ENCODE measurements at regions not wholly inside any gene's neighbourhood (a gene's known extent, or its start where the extent isn't known, plus 50 kb on each side); places are given as distances from the start of the nearest gene placed in this dataset.

DNA sequence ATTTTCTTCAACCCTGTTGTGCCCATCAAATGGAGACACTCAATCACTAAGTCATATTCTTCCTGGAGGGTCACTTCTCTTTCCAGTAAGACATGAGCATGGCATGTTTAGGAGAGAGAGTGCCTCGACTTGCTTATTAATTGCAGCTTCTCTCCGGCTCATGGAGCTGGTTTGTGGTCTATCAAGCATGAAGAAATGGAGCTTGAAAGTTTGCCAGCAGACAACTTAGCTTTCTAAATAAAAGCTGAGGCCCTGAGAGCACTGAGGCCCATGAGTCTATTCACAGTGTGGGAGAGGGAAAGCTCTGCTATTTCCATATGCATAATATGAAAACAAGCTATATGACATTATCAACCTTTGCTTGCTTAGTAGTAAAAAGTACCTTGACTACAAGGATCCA is 378.5 kb downstream of the FGF9 start:
- no peak overlapping the region for H3K4me3 ChIP-seq (replicated peaks in 1 of 3; ENCODE audit: insufficient read depth in 1 of 3, low read depth in 1 of 3, low read length in 3 of 3)
- H3K36me3 ChIP-seq (ENCODE audit: control insufficient read depth in 2 of 2, extremely low read depth in 1 of 2, insufficient read depth in 2 of 2, low read length in 2 of 2): no peaks in the 10 kb centered on the region
- ChIA-PET POLR2A (no interaction called here), CTCF (no interaction called here)
- H4K20me1 ChIP-seq (replicated peaks; ENCODE audit: control insufficient read depth, extremely low read depth, insufficient read depth, low read length): no peaks in the 10 kb centered on the region
- H3K79me2 ChIP-seq (ENCODE audit: control insufficient read depth, insufficient read depth, low read length): no peaks in the 10 kb centered on the region
- TF ChIP-seq, protein P1, sequence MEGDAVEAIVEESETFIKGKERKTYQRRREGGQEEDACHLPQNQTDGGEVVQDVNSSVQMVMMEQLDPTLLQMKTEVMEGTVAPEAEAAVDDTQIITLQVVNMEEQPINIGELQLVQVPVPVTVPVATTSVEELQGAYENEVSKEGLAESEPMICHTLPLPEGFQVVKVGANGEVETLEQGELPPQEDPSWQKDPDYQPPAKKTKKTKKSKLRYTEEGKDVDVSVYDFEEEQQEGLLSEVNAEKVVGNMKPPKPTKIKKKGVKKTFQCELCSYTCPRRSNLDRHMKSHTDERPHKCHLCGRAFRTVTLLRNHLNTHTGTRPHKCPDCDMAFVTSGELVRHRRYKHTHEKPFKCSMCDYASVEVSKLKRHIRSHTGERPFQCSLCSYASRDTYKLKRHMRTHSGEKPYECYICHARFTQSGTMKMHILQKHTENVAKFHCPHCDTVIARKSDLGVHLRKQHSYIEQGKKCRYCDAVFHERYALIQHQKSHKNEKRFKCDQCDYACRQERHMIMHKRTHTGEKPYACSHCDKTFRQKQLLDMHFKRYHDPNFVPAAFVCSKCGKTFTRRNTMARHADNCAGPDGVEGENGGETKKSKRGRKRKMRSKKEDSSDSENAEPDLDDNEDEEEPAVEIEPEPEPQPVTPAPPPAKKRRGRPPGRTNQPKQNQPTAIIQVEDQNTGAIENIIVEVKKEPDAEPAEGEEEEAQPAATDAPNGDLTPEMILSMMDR (IDR thresholded peaks at IDR 0.05; ENCODE audit: extremely low read depth in 1 of 2, insufficient read depth in 1 of 2, low read depth in 1 of 2, low read length in 2 of 2): no peak
- TF ChIP-seq GATA2 (IDR thresholded peaks at IDR 0.05; ENCODE audit: insufficient read depth, insufficient read length, low read depth, low read length) (no peak), POLR2A (IDR thresholded peaks at IDR 0.05; ENCODE audit: low read depth, low read length) (no peak), FOS (IDR thresholded peaks at IDR 0.05; ENCODE audit: borderline replicate concordance, insufficient read depth, low read length) (no peak), POLR2AphosphoS5 (IDR thresholded peaks at IDR 0.05; ENCODE audit: insufficient read depth, low read depth, low read length) (no peak), EZH2 (IDR thresholded peaks at IDR 0.05; ENCODE audit: borderline replicate concordance, low read depth, low read length, severe bottlenecking) (no peak), JUN (IDR thresholded peaks at IDR 0.05; ENCODE audit: borderline replicate concordance, insufficient read depth, insufficient read length, low read depth) (no peak), MYC (IDR thresholded peaks at IDR 0.05; ENCODE audit: low read depth, low read length) (no peak)
- TF ChIP-seq, protein P2, sequence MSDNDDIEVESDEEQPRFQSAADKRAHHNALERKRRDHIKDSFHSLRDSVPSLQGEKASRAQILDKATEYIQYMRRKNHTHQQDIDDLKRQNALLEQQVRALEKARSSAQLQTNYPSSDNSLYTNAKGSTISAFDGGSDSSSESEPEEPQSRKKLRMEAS (IDR thresholded peaks at IDR 0.05; ENCODE audit: insufficient read depth, insufficient read length): no peak
- no peak overlapping the region for H3K4me2 ChIP-seq (ENCODE audit: insufficient read depth, low read length)
- no TSS peak for BruUV-seq (replicated peaks)
- H3K9me3 ChIP-seq (replicated peaks; ENCODE audit: control insufficient read depth, insufficient read depth, low read length): peaks cover 6% of the 10 kb centered on the region
- FAIRE-seq (no peak), DNase-seq (ENCODE audit: low read depth, low spot score) (no peak)
- dilution Hi-C loops (cut with MboI; ENCODE audit: extremely low pct_ligation_motif_present, low sequenced_read_pairs) (no loop called here), intact Hi-C loops (cut with micrococcal nuclease) (no loop called here)
- no peak overlapping the region for H3K27ac ChIP-seq (ENCODE audit: insufficient read depth, low read depth, low read length)
- H2AFZ ChIP-seq (ENCODE audit: low read depth, low read length): no peak overlapping the region
- no peaks in the 10 kb centered on the region for H3K27me3 ChIP-seq (ENCODE audit: control insufficient read depth in 2 of 2, insufficient read depth in 2 of 2, low read length in 2 of 2)
- no peaks in the 10 kb centered on the region for H3K4me1 ChIP-seq (ENCODE audit: control insufficient read depth, extremely low read depth, insufficient read depth, low read length)
- H3K9ac ChIP-seq (replicated peaks; ENCODE audit: extremely low read depth, insufficient read depth, low read length): no peak overlapping the region
- H3K9me1 ChIP-seq (replicated peaks; ENCODE audit: control insufficient read depth, extremely low read depth, insufficient read depth, low read length): no peaks in the 10 kb centered on the region

Data from endothelial cell of umbilical vein (primary cell).